ENCODE measurements at regions not wholly inside any gene's neighbourhood (a gene's known extent, or its start where the extent isn't known, plus 50 kb on each side); places are given as distances from the start of the nearest gene placed in this dataset.

GRCh38 chr20:10795286-10796026, 121.7 kb upstream of the JAG1 start:
- no peak overlapping the region for H3K27ac ChIP-seq (ENCODE audit: extremely low read length, insufficient read depth, low read length)
- ChIA-PET POLR2A (no interaction called here), CTCF (ENCODE audit: low intra/inter-chr PET ratio, low total read pairs) (no interaction called here)
- 33% methylated on average over 11 of the region's 11 CpGs for WGBS (ENCODE audit: low lambda C conversion rate)
- no peak overlapping the region for H3K4me3 ChIP-seq (replicated peaks in 1 of 3; ENCODE audit: insufficient read depth in 1 of 3, low read depth in 2 of 3, low read length in 3 of 3)
- peaks cover 8% of the 10 kb centered on the region for H3K4me1 ChIP-seq (ENCODE audit: insufficient read depth, low read length)
- H3K79me2 ChIP-seq (ENCODE audit: insufficient read depth, low read length) = no peaks in the 10 kb centered on the region
- H4K20me1 ChIP-seq (ENCODE audit: insufficient read depth, low read length) = no peaks in the 10 kb centered on the region
- peaks cover 9 to 37% of the 10 kb centered on the region in 2 experiments for H3K27me3 ChIP-seq (ENCODE audit: control insufficient read depth in 1 of 2, insufficient read depth in 2 of 2, low read length in 2 of 2)
- DNase-seq (ENCODE audit: low spot score) (no peak), ATAC-seq (no peak), FAIRE-seq (no peak)
- intact Hi-C loops (cut with micrococcal nuclease; ENCODE audit: unreplicated experiment) (no loop called here), in situ Hi-C loops (cut with HindIII; ENCODE audit: extremely low pct_ligation_motif_present, low pct_unique_long_range_greater_than_20kb) (no loop called here)
- H3K4me2 ChIP-seq (ENCODE audit: low read depth, low read length) = no peak overlapping the region
- no peaks in the 10 kb centered on the region for H3K9me3 ChIP-seq (ENCODE audit: low read length)
- no peak overlapping the region for H3K9ac ChIP-seq (ENCODE audit: insufficient read depth, low read depth, low read length)
- no TSS peak for BruUV-seq (replicated peaks)
- TF ChIP-seq PRMT3 (CRISPR knock-in tag; IDR thresholded peaks at IDR 0.05; ENCODE audit: borderline replicate concordance, low read depth) = no peak
- no peak for TF ChIP-seq ARID4A (CRISPR knock-in tag; IDR thresholded peaks at IDR 0.05; ENCODE audit: borderline replicate concordance)
- no peak for TF ChIP-seq ZBTB7A (CRISPR knock-in tag; IDR thresholded peaks at IDR 0.05)
- no peak for TF ChIP-seq E2F1 (CRISPR knock-in tag; IDR thresholded peaks at IDR 0.05)
- TF ChIP-seq ZSCAN31 (CRISPR knock-in tag; IDR thresholded peaks at IDR 0.05; ENCODE audit: low read depth) = no peak
- TF ChIP-seq SNAI1 (CRISPR knock-in tag; IDR thresholded peaks at IDR 0.05; ENCODE audit: borderline replicate concordance) = no peak
- no peak for TF ChIP-seq STAT5B (CRISPR knock-in tag; IDR thresholded peaks at IDR 0.05)
- TF ChIP-seq KLF6 (CRISPR knock-in tag; IDR thresholded peaks at IDR 0.05) = no peak
- H2AFZ ChIP-seq (ENCODE audit: low read length) = no peak overlapping the region
- no peaks in the 10 kb centered on the region for H3K36me3 ChIP-seq (replicated peaks in 1 of 2; ENCODE audit: control insufficient read depth in 1 of 2, insufficient read depth in 2 of 2, low read length in 2 of 2)
